ENCODE measurements at regions not wholly inside any gene's neighbourhood (a gene's known extent, or its start where the extent isn't known, plus 50 kb on each side); places are given as distances from the start of the nearest gene placed in this dataset.
"Not testable (repeated sequence)": the region's sequence is repeated elsewhere in the genome, so short reads cannot be mapped to it uniquely, and the experiment has no call there.

- no peak for TF ChIP-seq CTCF (IDR thresholded peaks at IDR 0.05)
- no peak for TF ChIP-seq POLR2AphosphoS5 (IDR thresholded peaks at IDR 0.05; ENCODE audit: insufficient read depth in 1 of 2, low read depth in 1 of 2)
- no peak for TF ChIP-seq POLR2A (IDR thresholded peaks at IDR 0.05)
- DNase-seq (ENCODE audit: extremely low spot score in 2 of 2): no peak
These were observed 158.2 kb upstream of the TRIB2 start for GRCh38 chr2:12558519-12558918.

GRCh38 chr2:12560618-12561017, 156.1 kb upstream of the TRIB2 start:
- no peak for TF ChIP-seq POLR2A (IDR thresholded peaks at IDR 0.05)
- H3K36me3 ChIP-seq: no peaks in the 10 kb centered on the region
- no peaks in the 10 kb centered on the region for H3K27me3 ChIP-seq
- H3K9me3 ChIP-seq: no peaks in the 10 kb centered on the region
- intact Hi-C loops (cut with DNase I): no loop called here
- DNase-seq (ENCODE audit: extremely low spot score in 2 of 2): no peak
- no peak overlapping the region for H3K27ac ChIP-seq
- no peak overlapping the region for H3K4me3 ChIP-seq
- H3K4me1 ChIP-seq: peaks cover 8% of the 10 kb centered on the region

More at GRCh38 chr2:12558519-12558918, 158.2 kb upstream of the TRIB2 start:
- H3K4me3 ChIP-seq: no peak overlapping the region
- no peak overlapping the region for H3K27ac ChIP-seq
- intact Hi-C loops (cut with DNase I): no loop called here
- peaks cover 20% of the 10 kb centered on the region for H3K4me1 ChIP-seq
- H3K9me3 ChIP-seq: no peaks in the 10 kb centered on the region
- H3K27me3 ChIP-seq: no peaks in the 10 kb centered on the region
- no peaks in the 10 kb centered on the region for H3K36me3 ChIP-seq

- no peak for DNase-seq (ENCODE audit: extremely low spot score in 2 of 2)
- TF ChIP-seq POLR2A (IDR thresholded peaks at IDR 0.05) (no peak), CTCF (IDR thresholded peaks at IDR 0.05) (no peak), POLR2AphosphoS5 (IDR thresholded peaks at IDR 0.05; ENCODE audit: insufficient read depth in 1 of 2, low read depth in 1 of 2) (no peak)
- Histone ChIP-seq H3K27me3 (no peaks in the 10 kb centered on the region), H3K27ac (no peak overlapping the region), H3K4me1 (no peaks in the 10 kb centered on the region), H3K36me3 (no peaks in the 10 kb centered on the region), H3K9me3 (no peaks in the 10 kb centered on the region), H3K4me3 (no peak overlapping the region)
- intact Hi-C loops (cut with DNase I): no loop called here
These were observed 149.3 kb upstream of the TRIB2 start for GRCh38 chr2:12567411-12567810.

GRCh38 chr2:12569510-12569909, 147.2 kb upstream of the TRIB2 start:
- intact Hi-C loops (cut with DNase I); DNase-seq (ENCODE audit: extremely low spot score in 2 of 2); H3K27me3 ChIP-seq; H3K9me3 ChIP-seq; H3K4me1 ChIP-seq; H3K36me3 ChIP-seq; H3K27ac ChIP-seq; H3K4me3 ChIP-seq: not testable (repeated sequence)

- H3K27me3 ChIP-seq; H3K27ac ChIP-seq; H3K9me3 ChIP-seq; intact Hi-C loops (cut with DNase I); H3K4me1 ChIP-seq; DNase-seq (ENCODE audit: extremely low spot score in 2 of 2); H3K4me3 ChIP-seq; H3K36me3 ChIP-seq: not testable (repeated sequence)
These were observed 146.8 kb upstream of the TRIB2 start for GRCh38 chr2:12569929-12570328.

- H3K27ac ChIP-seq: no peak overlapping the region
- H3K4me1 ChIP-seq: no peaks in the 10 kb centered on the region
- no peaks in the 10 kb centered on the region for H3K9me3 ChIP-seq
- no peaks in the 10 kb centered on the region for H3K27me3 ChIP-seq
- no peak overlapping the region for H3K4me3 ChIP-seq
- no peak for DNase-seq (ENCODE audit: extremely low spot score in 2 of 2)
- no peaks in the 10 kb centered on the region for H3K36me3 ChIP-seq
- TF ChIP-seq POLR2A (IDR thresholded peaks at IDR 0.05): no peak
- TF ChIP-seq POLR2AphosphoS5 (IDR thresholded peaks at IDR 0.05; ENCODE audit: insufficient read depth in 1 of 2, low read depth in 1 of 2): no peak
- no peak for TF ChIP-seq CTCF (IDR thresholded peaks at IDR 0.05)
- intact Hi-C loops (cut with DNase I): no loop called here
These were observed 139.6 kb upstream of the TRIB2 start for GRCh38 chr2:12577091-12577490.
